ENCODE measurements at regions not wholly inside any gene's neighbourhood (a gene's known extent, or its start where the extent isn't known, plus 50 kb on each side); places are given as distances from the start of the nearest gene placed in this dataset.

DNA sequence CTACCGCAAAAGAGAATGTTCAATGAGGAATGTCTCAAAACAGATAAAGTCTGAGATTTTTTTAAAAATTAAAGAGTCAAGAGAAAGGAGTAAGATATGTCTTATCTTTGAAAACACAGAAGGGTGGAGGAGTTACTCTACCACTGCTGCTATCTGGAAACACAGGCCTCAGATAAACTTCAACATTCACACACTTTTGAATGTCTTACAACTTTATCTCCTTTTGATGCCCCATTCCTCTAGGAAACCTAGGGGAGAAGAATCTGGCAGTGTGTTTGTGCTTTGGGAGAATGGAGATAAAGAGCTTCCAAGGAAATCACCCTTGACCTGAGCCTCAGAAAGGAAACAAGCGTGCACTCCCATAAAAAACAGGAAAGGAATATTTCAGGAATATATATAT is 468.2 kb downstream of the PLOD2 start:
- Histone ChIP-seq H2AFZ (ENCODE audit: low read depth, low read length) (no peak overlapping the region), H3K79me2 (ENCODE audit: insufficient read depth, low read length) (no peaks in the 10 kb centered on the region), H3K4me2 (ENCODE audit: low read length) (no peak overlapping the region), H3K27ac (ENCODE audit: low read depth, low read length) (no peak overlapping the region), H3K4me1 (ENCODE audit: insufficient read depth, low read length) (no peaks in the 10 kb centered on the region), H3K4me3 (ENCODE audit: insufficient read depth, low read depth, low read length) (no peak overlapping the region), H3K27me3 (ENCODE audit: insufficient read depth, low read length) (no peaks in the 10 kb centered on the region), H3K9ac (ENCODE audit: low read length) (no peak overlapping the region), H3K9me3 (ENCODE audit: insufficient read depth, low read depth, low read length) (no peaks in the 10 kb centered on the region), H4K20me1 (ENCODE audit: insufficient read depth, low read length) (no peaks in the 10 kb centered on the region), H3K36me3 (ENCODE audit: insufficient read depth, low read length) (no peaks in the 10 kb centered on the region)
- TF ChIP-seq, protein P1, sequence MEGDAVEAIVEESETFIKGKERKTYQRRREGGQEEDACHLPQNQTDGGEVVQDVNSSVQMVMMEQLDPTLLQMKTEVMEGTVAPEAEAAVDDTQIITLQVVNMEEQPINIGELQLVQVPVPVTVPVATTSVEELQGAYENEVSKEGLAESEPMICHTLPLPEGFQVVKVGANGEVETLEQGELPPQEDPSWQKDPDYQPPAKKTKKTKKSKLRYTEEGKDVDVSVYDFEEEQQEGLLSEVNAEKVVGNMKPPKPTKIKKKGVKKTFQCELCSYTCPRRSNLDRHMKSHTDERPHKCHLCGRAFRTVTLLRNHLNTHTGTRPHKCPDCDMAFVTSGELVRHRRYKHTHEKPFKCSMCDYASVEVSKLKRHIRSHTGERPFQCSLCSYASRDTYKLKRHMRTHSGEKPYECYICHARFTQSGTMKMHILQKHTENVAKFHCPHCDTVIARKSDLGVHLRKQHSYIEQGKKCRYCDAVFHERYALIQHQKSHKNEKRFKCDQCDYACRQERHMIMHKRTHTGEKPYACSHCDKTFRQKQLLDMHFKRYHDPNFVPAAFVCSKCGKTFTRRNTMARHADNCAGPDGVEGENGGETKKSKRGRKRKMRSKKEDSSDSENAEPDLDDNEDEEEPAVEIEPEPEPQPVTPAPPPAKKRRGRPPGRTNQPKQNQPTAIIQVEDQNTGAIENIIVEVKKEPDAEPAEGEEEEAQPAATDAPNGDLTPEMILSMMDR (IDR thresholded peaks at IDR 0.05; ENCODE audit: insufficient read depth, low read depth, low read length) = no peak
- no peak for TF ChIP-seq EZH2 (IDR thresholded peaks at IDR 0.05; ENCODE audit: insufficient read depth, low read length)
- DNase-seq (ENCODE audit: low read depth) (no peak), FAIRE-seq (no peak)
- Mint-ChIP-seq H3K4me1 (ENCODE audit: low read depth, unreplicated experiment) (no peaks in the 10 kb centered on the region), H3K4me3 (ENCODE audit: unreplicated experiment) (no peak overlapping the region), H3K27ac (ENCODE audit: unreplicated experiment) (no peak overlapping the region), H3K36me3 (ENCODE audit: low read depth, unreplicated experiment) (no peaks in the 10 kb centered on the region), H3K9me3 (ENCODE audit: unreplicated experiment) (no peaks in the 10 kb centered on the region), H3K27me3 (ENCODE audit: low read depth, unreplicated experiment) (no peaks in the 10 kb centered on the region)

DNA sequence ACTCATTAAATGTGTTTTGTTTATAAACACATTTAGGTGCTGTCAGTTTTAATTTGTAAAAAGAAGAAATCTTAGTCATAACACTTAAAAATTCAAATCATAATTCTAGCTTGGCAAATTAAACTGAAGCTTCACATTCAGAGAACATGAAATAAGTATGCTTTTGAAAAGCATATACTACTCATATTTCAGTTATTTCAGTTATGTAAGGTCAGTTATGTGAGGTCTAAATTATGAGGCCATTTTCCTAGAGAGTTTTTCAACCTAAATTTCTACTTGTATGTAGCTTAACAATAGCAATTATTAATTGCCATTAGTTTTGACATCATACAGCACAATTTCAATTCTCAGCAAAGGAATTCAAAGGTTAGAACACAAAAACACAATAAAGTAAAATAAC is 465.0 kb downstream of the PLOD2 start:
- Mint-ChIP-seq H3K36me3 (ENCODE audit: low read depth, unreplicated experiment) (no peaks in the 10 kb centered on the region), H3K27me3 (ENCODE audit: low read depth, unreplicated experiment) (no peaks in the 10 kb centered on the region), H3K4me1 (ENCODE audit: low read depth, unreplicated experiment) (no peaks in the 10 kb centered on the region), H3K9me3 (ENCODE audit: unreplicated experiment) (no peaks in the 10 kb centered on the region), H3K4me3 (ENCODE audit: unreplicated experiment) (no peak overlapping the region), H3K27ac (ENCODE audit: unreplicated experiment) (no peak overlapping the region)
- no peak overlapping the region for H2AFZ ChIP-seq (ENCODE audit: low read depth, low read length)
- TF ChIP-seq EZH2 (IDR thresholded peaks at IDR 0.05; ENCODE audit: insufficient read depth, low read length) = no peak
- TF ChIP-seq, protein P1 (IDR thresholded peaks at IDR 0.05; ENCODE audit: insufficient read depth, low read depth, low read length) = no peak
- no peak overlapping the region for H3K4me3 ChIP-seq (ENCODE audit: insufficient read depth, low read depth, low read length)
- H4K20me1 ChIP-seq (ENCODE audit: insufficient read depth, low read length) = no peaks in the 10 kb centered on the region
- H3K36me3 ChIP-seq (ENCODE audit: insufficient read depth, low read length) = no peaks in the 10 kb centered on the region
- H3K4me1 ChIP-seq (ENCODE audit: insufficient read depth, low read length) = no peaks in the 10 kb centered on the region
- H3K27ac ChIP-seq (ENCODE audit: low read depth, low read length) = no peak overlapping the region
- H3K9ac ChIP-seq (ENCODE audit: low read length) = no peak overlapping the region
- no peak overlapping the region for H3K4me2 ChIP-seq (ENCODE audit: low read length)
- FAIRE-seq (no peak), DNase-seq (ENCODE audit: low read depth) (no peak)
- no peaks in the 10 kb centered on the region for H3K27me3 ChIP-seq (ENCODE audit: insufficient read depth, low read length)
- H3K79me2 ChIP-seq (ENCODE audit: insufficient read depth, low read length) = no peaks in the 10 kb centered on the region
- no peaks in the 10 kb centered on the region for H3K9me3 ChIP-seq (ENCODE audit: insufficient read depth, low read depth, low read length)

DNA sequence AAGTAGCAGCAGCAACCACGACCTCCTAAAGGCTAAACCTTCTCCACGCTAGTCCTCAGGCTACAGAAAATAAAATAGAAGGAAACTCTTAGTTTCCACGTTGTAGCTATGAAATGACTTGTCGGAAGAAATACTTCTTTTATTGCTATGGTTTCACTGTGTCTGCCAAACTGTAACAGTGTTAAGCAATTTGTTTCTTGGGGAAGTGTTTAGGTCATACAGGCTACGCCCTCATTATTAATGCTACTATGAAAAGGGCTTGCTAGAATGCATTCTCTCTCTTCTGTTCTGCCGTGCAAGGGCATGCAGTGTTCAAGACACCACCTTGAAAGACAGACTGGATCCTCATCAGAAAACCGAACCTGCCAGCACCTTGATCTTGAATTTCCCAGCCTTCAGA is 462.7 kb downstream of the PLOD2 start:
- Histone ChIP-seq H3K4me1 (ENCODE audit: insufficient read depth, low read length) (no peaks in the 10 kb centered on the region), H4K20me1 (ENCODE audit: insufficient read depth, low read length) (no peaks in the 10 kb centered on the region), H2AFZ (ENCODE audit: low read depth, low read length) (no peak overlapping the region), H3K4me2 (ENCODE audit: low read length) (no peak overlapping the region), H3K36me3 (ENCODE audit: insufficient read depth, low read length) (no peaks in the 10 kb centered on the region), H3K27ac (ENCODE audit: low read depth, low read length) (no peak overlapping the region), H3K4me3 (ENCODE audit: insufficient read depth, low read depth, low read length) (no peak overlapping the region), H3K27me3 (ENCODE audit: insufficient read depth, low read length) (no peaks in the 10 kb centered on the region), H3K9ac (ENCODE audit: low read length) (no peak overlapping the region), H3K79me2 (ENCODE audit: insufficient read depth, low read length) (no peaks in the 10 kb centered on the region), H3K9me3 (ENCODE audit: insufficient read depth, low read depth, low read length) (no peaks in the 10 kb centered on the region)
- Mint-ChIP-seq H3K9me3 (ENCODE audit: unreplicated experiment) (no peaks in the 10 kb centered on the region), H3K27me3 (ENCODE audit: low read depth, unreplicated experiment) (no peaks in the 10 kb centered on the region), H3K27ac (ENCODE audit: unreplicated experiment) (no peak overlapping the region), H3K4me3 (ENCODE audit: unreplicated experiment) (no peak overlapping the region), H3K36me3 (ENCODE audit: low read depth, unreplicated experiment) (no peaks in the 10 kb centered on the region), H3K4me1 (ENCODE audit: low read depth, unreplicated experiment) (no peaks in the 10 kb centered on the region)
- DNase-seq (ENCODE audit: low read depth) (no peak), FAIRE-seq (no peak)
- TF ChIP-seq, protein P1 (IDR thresholded peaks at IDR 0.05; ENCODE audit: insufficient read depth, low read depth, low read length) = no peak
- TF ChIP-seq EZH2 (IDR thresholded peaks at IDR 0.05; ENCODE audit: insufficient read depth, low read length) = no peak

All from astrocyte (in vitro differentiated cells and primary cell).